Prostate gland (tissue), 2 donors: ENCODE measurements at regions not wholly inside any gene's neighbourhood (a gene's known extent, or its start where the extent isn't known, plus 50 kb on each side); places are given as distances from the start of the nearest gene placed in this dataset.

Source experiments
- DNase-seq: peaks from one replicate; pipeline ENCODE4 v3.0.0-alpha.2; 2019; ENCODE audit warnings: low spot score
- H3K27ac ChIP-seq, 2 donors: fragments of 200-600 bp; sonication (generic); 2 replicates each; pipeline ENCODE4 v1.5.1; 2017 to 2019
- H3K27me3 ChIP-seq: fragments of 200-600 bp; sonication (generic); replicated peaks from 2 replicates; pipeline ENCODE4 v1.5.1; 2019; ENCODE audit not compliant: insufficient read depth
- H3K36me3 ChIP-seq, 2 donors: fragments of 200-600 bp; sonication (generic); 1 replicate in 1 of 2; 2 replicates in 1 of 2; pipeline versions ENCODE4 v1.5.1 to v1.8.1; 2017 to 2019
- H3K4me1 ChIP-seq: fragments of 200-600 bp; sonication (generic); replicated peaks from 2 replicates; pipeline ENCODE4 v1.5.1; 2019
- H3K4me3 ChIP-seq, 2 donors: fragments of 200-600 bp; sonication (generic); 2 replicates each; pipeline ENCODE4 v1.5.1; 2017 to 2019
- H3K9me3 ChIP-seq: fragments of 200-600 bp; sonication (generic); 2 replicates; pipeline ENCODE4 v1.5.1; 2017
- CTCF ChIP-seq, 4 experiments: fragments of 200-600 bp in 2 of 4; fragments of 450-650 bp in 2 of 4; sonication (generic) in 2 of 4; IDR thresholded peaks; 1 replicate in 3 of 4; 2 replicates in 1 of 4; pipeline ENCODE4 v1.5.1; 2016 to 2019; ENCODE audit warnings: antibody characterized with exemption in 4 of 4, mild to moderate bottlenecking in 2 of 4, moderate library complexity in 2 of 4
- POLR2A ChIP-seq: fragments of 450-650 bp; IDR thresholded peaks from one replicate; pipeline ENCODE4 v1.6.1; 2016; ENCODE audit warnings: antibody characterized with exemption, mild to moderate bottlenecking
- POLR2AphosphoS5 ChIP-seq: sonication (generic); formaldehyde crosslinking; IDR thresholded peaks from one replicate; pipeline ENCODE4 v1.6.1; 2017; ENCODE audit warnings: antibody characterized with exemption
- WGBS: methylation state at CpG from one replicate; pipeline ENCODE4 v1.1.5; 2018; 5-methylcytosine and 5-hydroxymethylcytosine counted together
- intact Hi-C: fragments of 100-400 bp; cut with DNase I; formaldehyde crosslinking; loops from one replicate; pipeline ENCODE4 v1.14.2; 2022

- H3K4me3 ChIP-seq, result no peak overlapping the region
- no peaks in the 10 kb centered on the region for H3K4me1 ChIP-seq
- no peaks in the 10 kb centered on the region for H3K9me3 ChIP-seq
- H3K27me3 ChIP-seq, result no peaks in the 10 kb centered on the region
- H3K27ac ChIP-seq, result no peak overlapping the region
- intact Hi-C loops, result no loop called here
- no peaks in the 10 kb centered on the region for H3K36me3 ChIP-seq
- TF ChIP-seq POLR2A (no peak), POLR2AphosphoS5 (no peak), CTCF (IDR thresholded peaks at IDR 0.05) (no peak)
- no peak for DNase-seq
- WGBS, result 39% methylated on average over 4 of the region's 4 CpGs
Observed at GRCh38 chr7:81584667-81585066, 185.2 kb downstream of the HGF start.

GRCh38 chr7:81583882-81584533, 185.8 kb downstream of the HGF start:
- no peak overlapping the region for H3K27ac ChIP-seq
- H3K36me3 ChIP-seq, result no peaks in the 10 kb centered on the region
- WGBS, result 59% methylated on average over 2 of the region's 2 CpGs
- H3K4me3 ChIP-seq, result no peak overlapping the region
- DNase-seq, result no peak
- H3K27me3 ChIP-seq, result no peaks in the 10 kb centered on the region
- no peaks in the 10 kb centered on the region for H3K4me1 ChIP-seq
- intact Hi-C loops, result no loop called here
- no peak for TF ChIP-seq CTCF (IDR thresholded peaks at IDR 0.05)
- TF ChIP-seq POLR2A, result no peak
- TF ChIP-seq POLR2AphosphoS5, result no peak
- H3K9me3 ChIP-seq, result no peaks in the 10 kb centered on the region

DNA sequence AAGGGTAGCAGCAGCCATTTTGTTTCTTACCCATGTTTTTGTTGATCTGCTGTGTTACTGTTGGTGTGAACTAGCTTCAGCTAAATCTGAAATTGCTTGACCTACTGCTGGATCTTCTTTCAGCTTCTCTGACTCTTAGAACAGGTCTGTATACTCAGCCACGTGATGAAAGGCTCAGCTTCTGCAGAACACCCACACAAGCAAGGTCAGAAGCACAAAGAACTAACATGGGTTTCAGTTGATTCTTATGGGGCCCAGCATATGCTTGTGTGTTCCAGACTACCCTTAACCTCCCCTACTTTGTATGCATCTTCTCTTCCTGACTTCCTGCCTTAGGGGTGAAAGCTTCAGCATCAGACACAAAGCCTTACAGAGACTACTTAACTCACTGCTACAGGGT, 186.8 kb downstream of the HGF start:
- Histone ChIP-seq H3K27ac (no peak overlapping the region), H3K36me3 (no peaks in the 10 kb centered on the region), H3K4me1 (no peaks in the 10 kb centered on the region), H3K27me3 (no peaks in the 10 kb centered on the region), H3K9me3 (no peaks in the 10 kb centered on the region), H3K4me3 (no peak overlapping the region)
- WGBS, result 88% methylated on average over 1 of the region's 1 CpG
- no peak for DNase-seq
- intact Hi-C loops, result no loop called here
- TF ChIP-seq CTCF (IDR thresholded peaks at IDR 0.05), result no peak
- TF ChIP-seq POLR2A, result no peak
- no peak for TF ChIP-seq POLR2AphosphoS5

DNA sequence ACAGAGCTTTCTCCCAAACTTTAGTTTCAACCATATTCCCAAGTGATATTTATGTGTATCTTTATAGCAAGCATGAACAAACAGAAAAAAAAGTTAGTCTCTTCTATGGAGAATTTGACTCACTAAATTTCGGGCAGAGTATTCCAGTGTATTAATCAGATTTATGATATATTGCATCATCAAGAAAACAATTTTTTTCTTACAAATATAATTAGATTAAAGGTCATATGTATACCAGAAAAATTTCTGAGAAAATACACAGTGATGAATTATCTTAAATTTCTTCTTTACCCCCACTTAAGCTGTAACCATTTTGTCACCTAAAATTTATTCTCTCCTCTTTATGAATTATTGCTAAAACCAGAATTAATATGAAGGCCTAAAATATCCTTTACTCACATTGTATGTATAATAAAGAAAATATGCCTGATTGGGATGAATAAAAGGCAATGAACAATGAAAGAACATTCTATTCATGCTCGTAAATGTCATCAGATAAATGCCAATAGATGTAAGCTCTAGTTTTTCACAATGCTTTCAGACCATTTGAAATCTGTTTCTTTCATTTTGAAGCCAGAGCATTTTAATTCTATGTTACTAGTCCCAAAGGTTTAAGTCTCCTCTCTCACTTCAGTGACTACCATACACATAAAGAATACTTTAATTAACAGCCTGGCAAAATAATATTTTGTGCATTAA, 192.1 kb downstream of the HGF start:
- DNase-seq, result no peak
- Histone ChIP-seq H3K4me3 (no peak overlapping the region), H3K27me3 (no peaks in the 10 kb centered on the region), H3K27ac (no peak overlapping the region), H3K36me3 (no peaks in the 10 kb centered on the region), H3K9me3 (no peaks in the 10 kb centered on the region), H3K4me1 (no peaks in the 10 kb centered on the region)
- intact Hi-C loops, result no loop called here
- TF ChIP-seq POLR2A (no peak), CTCF (IDR thresholded peaks at IDR 0.05) (no peak), POLR2AphosphoS5 (no peak)
- WGBS, result 73% methylated on average over 2 of the region's 2 CpGs
